ENCODE measurements at regions not wholly inside any gene's neighbourhood (a gene's known extent, or its start where the extent isn't known, plus 50 kb on each side); places are given as distances from the start of the nearest gene placed in this dataset.

DNA sequence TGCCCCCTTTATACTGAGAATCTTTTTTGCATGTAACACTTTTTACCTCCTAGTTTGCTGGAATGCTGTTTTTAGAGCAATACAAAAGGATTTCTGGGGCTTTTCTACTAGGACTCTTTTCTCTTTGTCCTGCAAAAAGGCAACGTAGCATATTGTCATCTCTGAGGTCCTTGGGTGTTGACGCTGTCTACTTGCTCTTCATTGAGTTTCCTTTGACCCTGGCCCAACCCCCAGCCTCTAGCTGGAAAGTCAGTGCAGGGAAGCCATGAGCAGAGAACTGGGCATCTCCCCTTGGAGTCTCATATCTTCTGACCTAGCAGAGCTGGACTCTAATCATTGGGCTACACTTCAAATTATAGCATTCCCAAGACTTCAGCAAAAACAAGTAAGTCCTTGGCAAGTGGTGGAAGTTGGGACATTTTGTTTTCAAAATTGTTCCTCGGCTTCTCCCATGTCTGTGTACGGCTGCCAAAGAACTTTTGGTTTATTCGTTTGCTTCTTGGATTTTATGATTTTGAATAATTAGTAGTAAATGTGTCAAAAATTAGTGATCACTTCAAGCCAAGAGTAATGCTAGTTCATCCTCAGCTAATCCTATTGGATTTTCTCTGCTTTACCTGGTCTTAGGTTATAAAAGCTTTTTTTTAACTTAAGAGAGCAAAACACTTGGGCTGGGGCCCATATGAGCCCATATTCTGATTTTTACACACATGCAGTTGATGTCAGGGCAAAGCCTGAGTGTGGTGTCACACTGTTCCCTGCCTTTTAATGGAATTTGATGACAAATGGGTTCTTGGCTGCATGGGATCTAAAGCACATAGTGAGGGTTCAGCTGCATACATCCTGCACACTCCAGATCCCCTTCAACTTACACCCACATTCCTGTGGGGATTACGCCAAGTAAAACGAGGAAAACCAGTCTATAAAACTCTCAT, 419.5 kb upstream of the C2CD4B start:
- Mint-ChIP-seq H3K4me1 (ENCODE audit: unreplicated experiment) (peaks cover 9% of the 10 kb centered on the region), H3K9me3 (ENCODE audit: unreplicated experiment) (no peaks in the 10 kb centered on the region), H3K4me3 (ENCODE audit: unreplicated experiment) (no peak overlapping the region), H3K27ac (ENCODE audit: unreplicated experiment) (no peak overlapping the region), H3K36me3 (ENCODE audit: unreplicated experiment) (no peaks in the 10 kb centered on the region), H3K27me3 (ENCODE audit: unreplicated experiment) (peaks cover 8% of the 10 kb centered on the region)
- TF ChIP-seq, protein P1, sequence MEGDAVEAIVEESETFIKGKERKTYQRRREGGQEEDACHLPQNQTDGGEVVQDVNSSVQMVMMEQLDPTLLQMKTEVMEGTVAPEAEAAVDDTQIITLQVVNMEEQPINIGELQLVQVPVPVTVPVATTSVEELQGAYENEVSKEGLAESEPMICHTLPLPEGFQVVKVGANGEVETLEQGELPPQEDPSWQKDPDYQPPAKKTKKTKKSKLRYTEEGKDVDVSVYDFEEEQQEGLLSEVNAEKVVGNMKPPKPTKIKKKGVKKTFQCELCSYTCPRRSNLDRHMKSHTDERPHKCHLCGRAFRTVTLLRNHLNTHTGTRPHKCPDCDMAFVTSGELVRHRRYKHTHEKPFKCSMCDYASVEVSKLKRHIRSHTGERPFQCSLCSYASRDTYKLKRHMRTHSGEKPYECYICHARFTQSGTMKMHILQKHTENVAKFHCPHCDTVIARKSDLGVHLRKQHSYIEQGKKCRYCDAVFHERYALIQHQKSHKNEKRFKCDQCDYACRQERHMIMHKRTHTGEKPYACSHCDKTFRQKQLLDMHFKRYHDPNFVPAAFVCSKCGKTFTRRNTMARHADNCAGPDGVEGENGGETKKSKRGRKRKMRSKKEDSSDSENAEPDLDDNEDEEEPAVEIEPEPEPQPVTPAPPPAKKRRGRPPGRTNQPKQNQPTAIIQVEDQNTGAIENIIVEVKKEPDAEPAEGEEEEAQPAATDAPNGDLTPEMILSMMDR (IDR thresholded peaks at IDR 0.05), result no peak
- no peak for DNase-seq (ENCODE audit: extremely low spot score, unreplicated experiment)

DNA sequence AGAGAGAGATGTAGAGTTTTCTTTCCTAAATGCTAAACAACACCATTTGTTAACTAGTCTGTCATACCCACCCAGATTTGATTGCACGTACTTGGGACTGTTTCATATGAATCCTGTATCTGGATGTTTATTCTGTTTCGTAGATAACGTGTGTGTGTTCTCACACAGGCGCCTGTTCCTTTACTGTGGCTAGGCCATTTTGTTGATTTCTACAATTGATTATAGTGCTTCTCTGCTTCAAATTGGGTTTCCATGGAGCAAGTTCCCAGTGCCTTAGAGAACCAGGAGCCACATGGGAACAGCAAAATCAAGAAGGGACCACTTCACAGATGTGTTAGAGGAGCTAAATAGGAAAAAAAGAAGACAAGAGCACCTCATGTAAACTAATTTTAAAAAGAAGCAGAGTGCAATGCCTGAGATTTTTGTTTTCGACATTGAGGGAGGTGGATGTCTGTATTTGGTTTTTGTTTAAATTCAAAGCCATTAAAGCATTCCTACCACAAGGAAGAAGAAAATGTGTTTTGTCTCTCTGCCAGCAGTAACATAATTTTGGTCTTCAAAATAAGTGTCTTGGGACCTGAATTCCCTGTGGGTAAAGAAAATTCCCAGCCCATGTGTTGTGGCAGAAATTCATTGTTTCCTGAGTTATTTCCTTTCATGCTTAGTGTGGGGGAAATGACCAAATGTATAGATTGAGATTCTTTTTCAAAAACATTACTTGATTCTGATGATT, 424.0 kb upstream of the C2CD4B start:
- H3K4me1 Mint-ChIP-seq (ENCODE audit: unreplicated experiment), result peaks cover 39% of the 10 kb centered on the region
- no peak for DNase-seq (ENCODE audit: extremely low spot score, unreplicated experiment)
- TF ChIP-seq, protein P1 (IDR thresholded peaks at IDR 0.05), result peak; percentile 43
- no peaks in the 10 kb centered on the region for H3K9me3 Mint-ChIP-seq (ENCODE audit: unreplicated experiment)
- H3K36me3 Mint-ChIP-seq (ENCODE audit: unreplicated experiment), result no peaks in the 10 kb centered on the region
- no peak overlapping the region for H3K27ac Mint-ChIP-seq (ENCODE audit: unreplicated experiment)
- peaks cover 6% of the 10 kb centered on the region for H3K27me3 Mint-ChIP-seq (ENCODE audit: unreplicated experiment)
- H3K4me3 Mint-ChIP-seq (ENCODE audit: unreplicated experiment), result no peak overlapping the region

DNA sequence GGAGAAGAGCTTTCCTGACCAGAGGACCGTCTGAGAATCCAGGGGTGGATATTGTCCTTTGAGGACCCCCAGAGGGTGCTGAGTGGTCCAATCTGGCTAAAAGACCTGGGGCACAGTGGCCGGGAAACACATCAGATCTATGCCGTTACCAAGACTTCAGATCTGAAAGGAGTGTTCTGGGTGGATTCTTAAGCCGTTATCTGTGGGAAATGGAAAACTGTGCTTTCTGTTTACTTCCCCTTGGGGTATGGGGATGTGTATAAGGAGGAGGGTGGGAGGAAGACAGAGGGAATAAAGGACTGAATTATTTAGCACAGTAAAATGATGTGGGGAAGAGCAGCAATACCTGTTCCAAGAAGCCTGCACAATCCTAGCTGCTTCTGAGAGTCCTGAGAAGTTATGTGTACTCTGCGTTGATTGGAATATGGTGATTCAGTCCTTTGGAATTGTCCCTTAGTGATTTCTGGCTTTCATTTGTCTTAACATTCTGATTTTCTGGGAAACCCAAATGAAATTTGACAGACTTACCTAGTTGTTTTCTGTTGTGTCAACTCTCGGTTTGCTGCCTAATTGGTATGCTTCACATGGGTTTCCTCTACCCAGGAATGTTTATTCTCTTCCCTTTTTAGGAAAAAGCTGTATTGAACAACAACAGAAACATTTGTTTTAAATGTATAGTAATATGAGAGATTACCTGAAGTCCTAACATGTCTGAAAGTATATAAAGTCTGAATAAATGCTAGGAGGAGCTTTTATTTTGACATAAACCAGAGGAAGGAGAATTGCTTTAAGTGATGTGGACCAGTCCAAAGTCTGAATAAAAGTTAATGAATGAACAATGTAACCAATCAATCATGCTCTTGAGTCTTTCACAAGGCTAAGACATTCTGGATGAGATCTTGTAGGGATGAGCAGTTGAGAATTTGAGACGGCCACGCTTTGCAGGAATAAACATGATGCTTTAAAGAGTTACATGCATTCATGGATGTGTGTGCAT, 427.1 kb upstream of the C2CD4B start:
- H3K27ac Mint-ChIP-seq (ENCODE audit: unreplicated experiment), result no peak overlapping the region
- H3K27me3 Mint-ChIP-seq (ENCODE audit: unreplicated experiment), result peaks cover 4% of the 10 kb centered on the region
- no peaks in the 10 kb centered on the region for H3K9me3 Mint-ChIP-seq (ENCODE audit: unreplicated experiment)
- DNase-seq (ENCODE audit: extremely low spot score, unreplicated experiment), result no peak
- H3K36me3 Mint-ChIP-seq (ENCODE audit: unreplicated experiment), result no peaks in the 10 kb centered on the region
- TF ChIP-seq, protein P1 (IDR thresholded peaks at IDR 0.05), result no peak
- H3K4me1 Mint-ChIP-seq (ENCODE audit: unreplicated experiment), result peaks cover 39% of the 10 kb centered on the region
- H3K4me3 Mint-ChIP-seq (ENCODE audit: unreplicated experiment), result no peak overlapping the region

DNA sequence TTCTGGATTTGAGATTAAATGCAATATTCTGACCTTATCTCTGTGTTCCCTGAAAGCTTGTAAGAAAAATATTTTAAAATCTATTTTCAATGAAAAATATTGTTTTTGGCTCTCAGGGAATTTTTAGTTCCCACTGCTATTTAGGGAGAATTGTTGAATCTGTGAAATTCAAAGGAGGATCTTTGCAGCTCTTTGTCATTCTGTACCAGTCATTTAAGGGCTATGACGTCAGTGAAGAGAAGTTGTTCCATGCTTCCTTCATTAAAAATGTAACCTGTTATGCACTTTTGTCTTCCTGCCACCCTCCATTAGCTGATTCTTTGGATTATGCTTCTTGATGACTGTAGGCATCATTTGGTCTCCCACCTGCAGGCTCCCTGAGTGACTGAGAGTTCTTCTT, 427.8 kb upstream of the C2CD4B start:
- TF ChIP-seq, protein P1 (IDR thresholded peaks at IDR 0.05), result no peak
- Mint-ChIP-seq H3K4me1 (ENCODE audit: unreplicated experiment) (peaks cover 39% of the 10 kb centered on the region), H3K9me3 (ENCODE audit: unreplicated experiment) (no peaks in the 10 kb centered on the region), H3K27me3 (ENCODE audit: unreplicated experiment) (peaks cover 10% of the 10 kb centered on the region), H3K27ac (ENCODE audit: unreplicated experiment) (no peak overlapping the region), H3K36me3 (ENCODE audit: unreplicated experiment) (no peaks in the 10 kb centered on the region), H3K4me3 (ENCODE audit: unreplicated experiment) (no peak overlapping the region)
- DNase-seq (ENCODE audit: extremely low spot score, unreplicated experiment), result no peak

Measured in osteocyte (in vitro differentiated cells).